ENCODE measurements at regions not wholly inside any gene's neighbourhood (a gene's known extent, or its start where the extent isn't known, plus 50 kb on each side); places are given as distances from the start of the nearest gene placed in this dataset.
A peak's percentile ranks its signal among the peaks of the same experiment; 100 is the strongest.
"Not testable (repeated sequence)": the region's sequence is repeated elsewhere in the genome, so short reads cannot be mapped to it uniquely, and the experiment has no call there.

DNA sequence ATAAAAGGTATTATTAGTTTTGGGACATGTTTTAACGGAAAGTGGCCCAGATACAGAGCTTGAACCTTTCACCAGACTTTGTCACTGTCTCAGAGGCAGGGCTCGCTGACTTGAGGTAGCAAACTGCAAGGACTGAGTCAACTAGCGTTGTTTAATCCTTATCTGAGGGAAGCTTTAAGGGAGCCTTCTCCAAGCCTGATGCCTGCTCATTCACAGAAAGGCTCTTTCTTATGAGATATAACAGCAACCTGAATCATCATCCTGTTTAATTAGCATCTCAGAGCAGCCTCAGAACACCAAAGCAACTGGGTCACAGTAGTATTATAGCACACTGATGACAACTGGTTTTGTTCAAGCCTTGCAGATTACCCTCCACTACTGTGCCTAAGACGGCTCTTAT, 54.2 kb upstream of the CYP2D6 start:
- ChIA-PET CTCF (ENCODE audit: partially characterized antibody) (interaction anchor here (0.9 kb wide), 2 partner anchors 15 to 259 kb away, joined by 3 to 4 read pairs; no protein-coding TSS in a partner anchor), POLR2A (ENCODE audit: partially characterized antibody) (interaction anchor here (1.0 to 2.4 kb wide), 2 partner anchors 18 to 94 kb away, joined by 3 to 10 read pairs; partner anchors contain the start of gene NDUFA6)
- no peaks in the 10 kb centered on the region for H3K36me3 ChIP-seq (ENCODE audit: insufficient read depth, low read length)
- H3K4me3 ChIP-seq (ENCODE audit: low read length in 2 of 2), result no peak overlapping the region
- H3K4me1 Mint-ChIP-seq, result peaks cover 77 to 97% (median 89%) of the 10 kb centered on the region in 4 donors
- H3K27ac ChIP-seq (ENCODE audit: low read depth, low read length), result peak overlapping the region; percentile 8
- H3K4me3 Mint-ChIP-seq, result peak overlapping the region in 3 of 8 donors; percentile 0 to 50 (median 35)
- no peaks in the 10 kb centered on the region for H3K9me3 Mint-ChIP-seq
- H3K4me1 ChIP-seq (ENCODE audit: insufficient read depth, low read length), result peaks cover 74% of the 10 kb centered on the region
- no peaks in the 10 kb centered on the region for H3K27me3 Mint-ChIP-seq
- H3K27ac Mint-ChIP-seq, result peak overlapping the region; percentile 18 to 96 (median 82)
- DNase-seq, result no peak
- intact Hi-C loops (cut with micrococcal nuclease), result loop anchor here (10.0 kb wide), 2 partner anchors 90 to 220 kb away; partner anchors contain the start of genes NDUFA6 and SEPTIN3
- no peaks in the 10 kb centered on the region for H3K27me3 ChIP-seq (ENCODE audit: insufficient read depth, low read length)
- no peaks in the 10 kb centered on the region for H3K9me3 ChIP-seq (ENCODE audit: control insufficient read depth in 1 of 2, low read length in 2 of 2)
- H3K36me3 Mint-ChIP-seq, result peaks cover 3 to 30% of the 10 kb centered on the region in 2 donors

DNA sequence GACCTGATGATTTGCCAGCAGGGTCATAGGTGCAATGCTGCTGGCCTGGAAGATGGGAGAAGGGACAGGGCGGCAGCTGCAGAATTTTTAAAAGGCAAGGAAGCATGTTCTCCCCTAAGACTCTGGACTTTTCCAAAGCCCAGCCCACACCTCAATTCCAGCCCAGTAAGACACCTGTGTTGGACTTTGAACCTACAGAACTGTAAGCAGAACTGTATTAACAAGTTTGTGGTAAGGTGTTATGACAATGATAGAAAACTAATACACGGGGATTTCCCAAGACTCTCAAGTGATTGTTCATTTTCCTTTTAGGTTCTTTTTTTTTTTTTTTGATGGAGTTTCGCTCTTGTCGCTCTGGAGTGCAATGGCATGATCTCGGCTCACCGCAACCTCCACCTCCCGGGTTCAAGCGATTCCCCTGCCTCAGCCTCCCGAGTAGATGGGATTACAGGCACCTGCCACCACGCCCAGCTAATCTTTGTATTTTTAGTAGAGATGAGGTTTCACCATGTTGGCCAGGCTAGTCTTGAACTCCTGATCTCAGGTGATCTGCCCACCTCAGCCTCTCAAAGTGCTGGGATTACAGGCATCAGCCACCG, 53.0 kb upstream of the CYP2D6 start:
- H3K4me3 Mint-ChIP-seq, result peak overlapping the region in 7 of 8 donors; percentile 19 to 85 (median 71)

DNA sequence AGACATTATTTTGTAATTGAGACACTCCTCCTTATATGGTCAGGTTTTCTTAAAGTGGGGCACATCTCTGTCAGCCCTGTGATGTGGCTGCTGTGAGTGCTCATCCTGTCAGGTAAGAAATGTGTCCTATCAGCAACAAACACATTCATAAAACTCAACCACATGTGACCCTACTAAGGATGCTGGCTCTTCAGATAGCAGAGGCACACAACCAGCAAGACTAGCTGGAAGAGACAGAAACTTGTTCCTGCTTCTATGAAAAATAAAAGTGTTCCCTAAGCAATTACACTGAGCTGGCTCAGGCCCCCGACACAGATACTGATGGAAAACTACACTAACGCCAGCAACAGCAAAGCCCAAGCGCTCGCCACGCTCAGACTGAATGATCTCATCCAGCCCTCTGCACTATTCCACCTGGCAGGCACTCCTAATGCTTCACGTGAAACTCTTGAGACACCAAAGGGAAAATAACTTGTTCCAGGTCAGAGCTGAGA, 49.8 kb upstream of the CYP2D6 start:
- intact Hi-C loops (cut with micrococcal nuclease), result loop anchor here (1.0 to 10.0 kb wide), 5 partner anchors 22 to 216 kb away; partner anchors contain the start of genes NDUFA6 and SEPTIN3
- ChIA-PET POLR2A (ENCODE audit: partially characterized antibody) (interaction anchor here (1.2 to 2.0 kb wide), 3 partner anchors 22 to 492 kb away, joined by 4 to 9 read pairs (median 6); partner anchors contain the start of genes SMDT1 and SNU13), CTCF (ENCODE audit: partially characterized antibody) (interaction anchor here (1.4 to 2.1 kb wide), 2 partner anchors 8 to 264 kb away, joined by 3 to 6 read pairs; no protein-coding TSS in a partner anchor)
- peaks cover 90% of the 10 kb centered on the region for H3K4me1 ChIP-seq (ENCODE audit: insufficient read depth, low read length)
- no peaks in the 10 kb centered on the region for H3K9me3 ChIP-seq (ENCODE audit: control insufficient read depth in 1 of 2, low read length in 2 of 2)
- Mint-ChIP-seq H3K36me3 (peaks cover 23 to 35% of the 10 kb centered on the region in 2 donors), H3K9me3 (no peaks in the 10 kb centered on the region), H3K27ac (peak overlapping the region; percentile 92 to 97 (median 96)), H3K4me3 (peak overlapping the region in 7 of 8 donors; percentile 55 to 89 (median 72)), H3K27me3 (no peaks in the 10 kb centered on the region), H3K4me1 (peaks cover 71 to 96% (median 83%) of the 10 kb centered on the region in 4 donors)
- H3K36me3 ChIP-seq (ENCODE audit: insufficient read depth, low read length), result peaks cover 3% of the 10 kb centered on the region
- no peaks in the 10 kb centered on the region for H3K27me3 ChIP-seq (ENCODE audit: insufficient read depth, low read length)
- no peak overlapping the region for H3K4me3 ChIP-seq (ENCODE audit: low read length in 2 of 2)
- H3K27ac ChIP-seq (ENCODE audit: low read depth, low read length), result peak overlapping the region; percentile 58
- DNase-seq, result peak; percentile 76 to 86 (median 84)

More for the DNA sequence above, 53.0 kb upstream of the CYP2D6 start:
- H3K4me1 ChIP-seq (ENCODE audit: insufficient read depth, low read length), result peaks cover 87% of the 10 kb centered on the region
- H3K4me3 ChIP-seq (ENCODE audit: low read length in 2 of 2); H3K9me3 ChIP-seq (ENCODE audit: control insufficient read depth in 1 of 2, low read length in 2 of 2); H3K27me3 Mint-ChIP-seq; H3K9me3 Mint-ChIP-seq; H3K27me3 ChIP-seq (ENCODE audit: insufficient read depth, low read length); H3K36me3 ChIP-seq (ENCODE audit: insufficient read depth, low read length): not testable (repeated sequence)
- H3K4me1 Mint-ChIP-seq, result peaks cover 71 to 96% (median 86%) of the 10 kb centered on the region in 4 donors
- peak overlapping the region; percentile 63 for H3K27ac ChIP-seq (ENCODE audit: low read depth, low read length)
- peaks cover 7 to 26% of the 10 kb centered on the region in 2 donors for H3K36me3 Mint-ChIP-seq
- intact Hi-C loops (cut with micrococcal nuclease), result loop anchor here (10.0 kb wide), 2 partner anchors 89 to 219 kb away; partner anchors contain the start of genes NDUFA6 and SEPTIN3
- DNase-seq, result peak; percentile 50 to 74 (median 67)
- ChIA-PET CTCF (ENCODE audit: partially characterized antibody) (interaction anchor here (1.1 kb wide), 1 partner anchor 19 kb away, joined by 3 read pairs; no protein-coding TSS in a partner anchor), POLR2A (ENCODE audit: partially characterized antibody) (interaction anchor here (0.7 to 0.9 kb wide), 2 partner anchors 8 to 85 kb away, joined by 3 read pairs; no protein-coding TSS in a partner anchor)
- peak overlapping the region; percentile 92 to 97 (median 96) for H3K27ac Mint-ChIP-seq

Measured in CD4-positive, alpha-beta memory T cell (primary cell).